OCI-LY7 (cell line): ENCODE measurements at regions not wholly inside any gene's neighbourhood (a gene's known extent, or its start where the extent isn't known, plus 50 kb on each side); places are given as distances from the start of the nearest gene placed in this dataset.
"Not testable (repeated sequence)": the region's sequence is repeated elsewhere in the genome, so short reads cannot be mapped to it uniquely, and the experiment has no call there.

Experiments used
- EZH2phosphoT487 ChIP-seq: fragments of 200-600 bp; sonication (generic); IDR thresholded peaks from 2 replicates; pipeline ENCODE4 v1.6.1; 2018; ENCODE audit warnings: low read depth, borderline replicate concordance, mild to moderate bottlenecking, mixed run types, antibody characterized with exemption, low read length, moderate library complexity, mixed read lengths
- TF ChIP-seq, protein P1 (sequence below): fragments of 200-600 bp; sonication (generic); conservative IDR thresholded peaks from 2 replicates; pipeline ENCODE4 v1.5.1; 2014; ENCODE audit warnings: mild to moderate bottlenecking, antibody characterized with exemption, low read length, moderate library complexity, mixed read lengths

DNA sequence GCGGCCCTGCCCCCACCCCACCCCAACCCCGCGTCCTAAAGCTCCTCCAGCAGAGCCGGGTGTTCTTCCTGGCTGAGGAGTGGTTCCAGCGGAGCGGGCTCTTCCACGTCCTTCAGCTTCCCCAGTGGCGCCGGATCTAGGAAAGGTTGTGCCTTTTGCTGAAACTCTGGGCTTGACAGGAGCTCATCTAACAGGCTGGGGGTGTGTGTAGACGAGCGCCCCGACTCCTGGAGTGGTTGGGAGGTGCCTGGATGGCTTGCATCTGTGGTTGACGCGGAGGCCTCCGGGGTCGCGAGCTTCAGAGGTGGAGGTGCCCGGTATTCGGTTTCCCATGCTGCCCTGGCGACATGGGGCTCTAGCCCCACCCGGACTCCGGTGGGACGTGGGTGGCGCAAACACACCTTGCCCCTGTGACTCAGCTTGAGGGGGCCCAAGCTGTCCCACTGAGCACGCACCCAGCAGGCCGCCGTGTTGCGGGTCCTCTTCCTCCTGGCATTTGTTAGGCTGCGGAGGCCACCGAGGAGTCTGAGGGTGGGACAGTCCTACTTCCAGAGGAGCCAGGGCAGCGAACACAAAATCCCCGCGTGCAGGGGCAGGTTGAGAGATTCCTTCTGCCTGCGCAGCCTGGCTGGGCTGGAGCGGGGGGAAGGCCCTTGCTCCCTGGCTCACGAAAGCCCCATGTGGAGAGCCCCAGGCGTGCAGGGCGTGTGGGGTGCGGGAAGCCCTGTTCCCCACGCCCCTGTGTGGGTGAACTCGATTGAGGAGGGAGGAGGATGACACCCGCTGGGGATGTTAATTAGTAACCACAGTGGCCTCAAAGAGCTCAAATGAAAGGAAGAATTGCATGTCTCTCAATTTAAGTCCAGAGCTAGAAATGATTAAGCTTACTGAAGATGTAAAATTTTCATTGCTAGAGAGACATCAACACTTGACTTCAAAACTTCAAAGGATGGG, 3921.7 kb upstream of the OR11H1 start:
- TF ChIP-seq, protein P1, sequence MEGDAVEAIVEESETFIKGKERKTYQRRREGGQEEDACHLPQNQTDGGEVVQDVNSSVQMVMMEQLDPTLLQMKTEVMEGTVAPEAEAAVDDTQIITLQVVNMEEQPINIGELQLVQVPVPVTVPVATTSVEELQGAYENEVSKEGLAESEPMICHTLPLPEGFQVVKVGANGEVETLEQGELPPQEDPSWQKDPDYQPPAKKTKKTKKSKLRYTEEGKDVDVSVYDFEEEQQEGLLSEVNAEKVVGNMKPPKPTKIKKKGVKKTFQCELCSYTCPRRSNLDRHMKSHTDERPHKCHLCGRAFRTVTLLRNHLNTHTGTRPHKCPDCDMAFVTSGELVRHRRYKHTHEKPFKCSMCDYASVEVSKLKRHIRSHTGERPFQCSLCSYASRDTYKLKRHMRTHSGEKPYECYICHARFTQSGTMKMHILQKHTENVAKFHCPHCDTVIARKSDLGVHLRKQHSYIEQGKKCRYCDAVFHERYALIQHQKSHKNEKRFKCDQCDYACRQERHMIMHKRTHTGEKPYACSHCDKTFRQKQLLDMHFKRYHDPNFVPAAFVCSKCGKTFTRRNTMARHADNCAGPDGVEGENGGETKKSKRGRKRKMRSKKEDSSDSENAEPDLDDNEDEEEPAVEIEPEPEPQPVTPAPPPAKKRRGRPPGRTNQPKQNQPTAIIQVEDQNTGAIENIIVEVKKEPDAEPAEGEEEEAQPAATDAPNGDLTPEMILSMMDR, result not testable (repeated sequence)
- TF ChIP-seq EZH2phosphoT487, result not testable (repeated sequence)
